HG03175 (cell line): ENCODE measurements at regions not wholly inside any gene's neighbourhood (a gene's known extent, or its start where the extent isn't known, plus 50 kb on each side); places are given as distances from the start of the nearest gene placed in this dataset.

ENCODE experiments used
- ATAC-seq: cut with Tn5 transposase; IDR thresholded peaks from one replicate; pipeline ENCODE4 v1.9.1; 2021; ENCODE audit warnings: mild to moderate bottlenecking, moderate library complexity; ENCODE audit not compliant: unreplicated experiment

GRCh38 chr20:12777016-12777415 is 231.8 kb upstream of the SPTLC3 start:
- ATAC-seq = no peak

GRCh38 chr20:12786276-12786675 is 222.5 kb upstream of the SPTLC3 start:
- no peak for ATAC-seq

DNA sequence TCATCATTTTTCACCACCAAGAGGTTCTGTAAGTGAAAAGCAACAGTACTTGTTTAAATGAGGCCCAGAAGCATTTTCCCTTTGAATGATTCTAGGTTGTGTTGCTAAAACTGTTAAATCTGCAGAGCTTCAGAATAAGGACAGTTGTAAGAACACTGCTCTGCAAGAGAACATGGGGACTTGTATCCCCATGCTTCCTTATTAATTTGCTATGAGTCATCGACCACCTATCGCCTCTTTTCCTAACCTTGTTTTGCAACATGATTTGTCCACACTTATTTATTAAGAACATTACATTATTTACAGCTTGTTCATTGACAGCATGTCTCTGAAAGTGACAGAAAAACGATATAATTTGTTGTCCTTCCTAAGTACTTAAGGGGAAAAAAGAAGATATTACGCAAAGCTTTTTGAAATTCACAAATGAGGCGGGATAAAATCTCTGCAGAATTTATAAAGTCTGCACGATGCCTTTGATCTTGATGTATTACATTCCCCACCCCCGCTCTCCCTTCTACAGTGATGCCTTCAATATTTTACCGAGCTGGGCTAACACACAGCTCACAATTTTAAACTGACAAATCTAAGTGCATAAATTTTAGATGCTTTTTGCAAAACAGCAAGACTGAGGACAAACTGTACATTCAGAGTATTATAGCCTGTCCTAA is 220.0 kb upstream of the SPTLC3 start:
- no peak for ATAC-seq

DNA sequence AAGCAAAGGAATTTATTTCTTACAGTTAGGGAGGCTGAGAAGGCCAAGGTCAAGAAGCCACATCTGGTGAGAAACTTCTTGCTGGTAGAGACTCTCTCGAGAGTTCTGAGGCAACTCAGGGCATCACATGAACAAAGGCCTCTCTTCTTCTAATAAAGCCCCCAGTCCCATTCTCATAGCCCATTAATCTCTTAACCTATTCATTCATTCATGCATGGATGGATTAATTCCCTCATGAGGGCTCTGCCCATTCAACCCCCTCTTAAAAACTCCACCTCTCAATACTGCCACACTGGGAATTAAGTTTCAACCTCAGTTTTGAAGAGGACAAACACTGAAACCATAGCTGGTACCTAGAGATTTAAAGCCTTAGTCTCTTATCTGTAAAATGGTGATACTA is 217.9 kb upstream of the SPTLC3 start:
- ATAC-seq = no peak

- ATAC-seq = no peak
Observed at GRCh38 chr20:12798286-12798685, 210.5 kb upstream of the SPTLC3 start.

GRCh38 chr20:12808006-12808567 is 200.7 kb upstream of the SPTLC3 start:
- no peak for ATAC-seq

DNA sequence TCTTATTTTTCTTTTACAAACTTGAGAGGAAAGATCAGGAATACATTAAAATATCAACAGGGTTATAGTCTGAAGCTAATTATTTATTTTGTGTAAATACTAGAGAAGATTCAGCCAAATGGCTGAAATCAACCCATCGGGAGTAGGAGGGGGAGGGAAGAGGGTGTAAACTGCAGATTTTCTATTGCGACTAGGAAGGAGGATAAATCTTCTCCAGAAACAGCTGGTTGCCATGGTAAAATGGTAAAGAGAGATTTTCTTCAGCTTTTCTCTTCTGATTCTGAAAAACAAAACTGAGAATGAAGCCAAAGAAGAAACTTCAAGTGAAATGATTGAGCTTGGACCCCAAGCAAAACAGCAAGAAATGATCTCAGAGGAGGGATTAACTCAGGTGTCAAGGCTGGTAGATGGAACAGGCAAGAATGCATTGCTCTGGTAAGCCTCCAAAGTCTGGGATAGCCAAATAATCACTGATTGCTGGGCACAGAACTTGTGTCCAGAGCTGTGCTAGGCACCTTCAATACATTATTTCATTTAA is 193.5 kb upstream of the SPTLC3 start:
- no peak for ATAC-seq

- no peak for ATAC-seq
Observed at GRCh38 chr20:12815778-12816408, 192.9 kb upstream of the SPTLC3 start.

DNA sequence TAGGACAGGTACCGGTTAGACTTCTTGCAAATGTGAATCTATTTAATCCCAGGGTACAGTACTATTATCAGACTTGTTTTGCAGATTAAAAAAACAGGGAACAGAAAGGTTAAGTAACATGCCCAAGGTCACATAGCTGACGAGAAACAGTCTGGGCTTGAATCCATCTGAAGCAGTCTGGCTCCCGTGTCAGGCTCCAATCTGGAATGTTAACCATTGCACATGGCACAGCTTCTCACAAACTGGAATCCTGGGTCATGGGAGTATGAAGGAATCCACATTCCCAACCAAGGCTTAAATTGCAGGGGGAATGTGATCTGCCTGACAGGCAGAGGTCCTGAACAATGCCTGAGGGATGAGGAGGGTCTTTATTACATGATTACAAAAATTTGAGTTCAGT is 187.5 kb upstream of the SPTLC3 start:
- no peak for ATAC-seq

DNA sequence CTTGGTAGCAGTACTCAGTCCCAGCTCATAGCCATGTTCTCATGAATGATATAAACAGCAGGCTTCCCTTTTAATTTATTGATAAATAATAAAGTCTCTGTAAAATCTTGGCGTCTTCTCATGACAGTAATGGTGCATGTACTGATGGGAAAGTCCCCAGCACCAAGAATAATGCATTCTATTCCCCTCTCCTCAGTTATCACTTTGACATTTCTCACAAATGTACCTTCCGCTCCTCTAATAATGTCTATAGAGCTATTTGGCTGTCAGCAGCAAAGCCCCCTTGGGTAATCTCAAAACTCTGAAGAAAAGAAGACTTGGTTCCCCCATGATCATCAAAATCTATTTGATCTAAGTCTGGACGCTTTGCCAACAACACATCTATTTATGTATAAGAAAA is 185.0 kb upstream of the SPTLC3 start:
- no peak for ATAC-seq

GRCh38 chr20:12824328-12825225 is 184.2 kb upstream of the SPTLC3 start:
- ATAC-seq = no peak

GRCh38 chr20:12825226-12825595 is 183.6 kb upstream of the SPTLC3 start:
- ATAC-seq = no peak

DNA sequence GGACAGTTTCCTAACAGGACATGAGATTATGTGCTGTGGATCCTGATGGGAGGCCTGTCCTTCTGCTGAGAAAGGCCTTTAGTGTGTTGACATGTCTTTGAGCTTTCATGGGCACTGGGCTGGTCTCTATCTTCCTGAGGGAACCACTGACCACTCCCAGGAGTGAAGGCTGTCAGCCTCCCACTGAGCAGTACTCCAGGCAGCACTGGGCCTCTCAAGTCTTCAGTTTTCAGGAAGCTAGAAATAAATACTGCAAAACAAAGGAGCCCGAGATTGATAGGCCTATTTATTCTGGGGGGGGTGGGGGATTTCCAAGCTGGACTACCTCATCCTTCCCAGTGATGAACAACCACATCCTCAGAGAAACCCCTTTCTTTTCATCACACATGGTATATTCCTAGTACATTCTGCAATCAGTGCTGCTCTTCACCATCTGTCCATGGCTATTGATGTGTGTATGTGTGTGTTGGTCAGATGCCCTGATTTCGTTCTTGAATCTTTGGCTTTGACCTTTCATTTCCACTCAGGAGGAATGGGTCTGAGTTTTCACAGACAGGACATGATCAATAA is 180.9 kb upstream of the SPTLC3 start:
- ATAC-seq = no peak

DNA sequence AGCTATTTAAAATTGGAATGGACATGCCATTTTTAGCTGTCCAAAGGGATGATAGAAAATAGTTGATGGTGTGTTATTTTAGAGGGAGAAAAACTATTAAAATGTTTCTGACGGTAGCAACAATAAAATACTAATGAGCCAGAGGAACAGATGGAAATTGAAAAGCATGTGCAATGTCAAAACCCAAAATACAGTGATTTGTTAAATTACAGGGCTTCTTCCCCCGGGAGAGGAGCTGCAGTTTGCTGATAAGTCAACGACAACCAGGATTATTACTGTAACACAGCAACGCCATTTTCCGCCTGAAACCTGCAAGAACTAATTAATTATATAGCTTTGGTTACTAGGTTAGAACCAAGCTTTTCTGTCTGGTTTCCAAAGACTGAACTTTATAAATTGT is 179.6 kb upstream of the SPTLC3 start:
- no peak for ATAC-seq

GRCh38 chr20:12833861-12834260 is 174.9 kb upstream of the SPTLC3 start:
- no peak for ATAC-seq

- no peak for ATAC-seq
Observed at GRCh38 chr20:12835999-12836398, 172.8 kb upstream of the SPTLC3 start.

DNA sequence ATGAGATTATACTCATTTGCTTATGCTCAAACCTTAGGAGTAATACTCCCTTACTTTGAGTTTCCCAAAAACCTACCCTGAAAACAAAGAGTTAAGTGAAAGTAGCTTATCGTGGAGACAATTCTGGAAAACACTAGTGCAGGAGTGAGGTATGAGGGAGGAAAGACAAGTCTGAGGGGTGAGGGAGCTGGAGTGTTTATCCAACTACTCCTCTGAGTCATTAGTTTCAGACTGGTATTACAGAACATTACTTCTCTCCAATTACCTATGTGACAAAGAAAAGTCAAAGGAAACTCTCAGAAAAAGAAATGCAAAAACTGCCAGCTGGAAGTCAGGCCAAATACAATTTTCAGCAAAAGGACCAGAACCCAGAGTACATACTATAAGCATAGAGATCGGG is 171.1 kb upstream of the SPTLC3 start:
- ATAC-seq = no peak

DNA sequence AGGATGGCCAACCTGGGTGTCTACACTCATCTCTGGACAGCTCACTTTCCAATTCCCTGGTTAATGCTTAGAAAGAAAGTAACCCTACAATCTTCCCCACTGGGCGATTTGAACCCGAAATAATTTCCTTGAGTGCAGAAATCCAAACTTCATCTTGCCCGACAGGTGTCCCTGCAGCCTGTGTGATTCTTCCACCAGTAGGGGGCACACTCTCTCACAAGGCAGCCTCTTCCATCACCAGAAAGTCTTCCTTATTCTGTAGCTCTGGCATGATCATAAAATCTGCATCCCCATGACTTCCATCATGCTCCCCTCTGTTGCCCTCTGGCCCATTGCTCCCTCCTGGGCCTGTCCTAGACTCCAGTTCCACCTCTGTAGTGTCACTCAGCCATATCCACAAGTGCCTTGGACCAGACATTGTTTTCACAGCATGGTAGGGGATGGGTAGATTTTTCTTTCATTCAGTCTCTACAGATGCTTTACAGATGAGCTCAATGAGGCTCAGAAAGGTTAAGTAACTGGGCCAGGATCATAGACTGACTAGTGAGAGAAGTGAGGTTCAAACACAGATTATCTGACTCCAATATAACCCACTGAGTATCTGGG is 170.4 kb upstream of the SPTLC3 start:
- ATAC-seq = no peak

- ATAC-seq = no peak
Observed at GRCh38 chr20:12847872-12848271, 160.9 kb upstream of the SPTLC3 start.

DNA sequence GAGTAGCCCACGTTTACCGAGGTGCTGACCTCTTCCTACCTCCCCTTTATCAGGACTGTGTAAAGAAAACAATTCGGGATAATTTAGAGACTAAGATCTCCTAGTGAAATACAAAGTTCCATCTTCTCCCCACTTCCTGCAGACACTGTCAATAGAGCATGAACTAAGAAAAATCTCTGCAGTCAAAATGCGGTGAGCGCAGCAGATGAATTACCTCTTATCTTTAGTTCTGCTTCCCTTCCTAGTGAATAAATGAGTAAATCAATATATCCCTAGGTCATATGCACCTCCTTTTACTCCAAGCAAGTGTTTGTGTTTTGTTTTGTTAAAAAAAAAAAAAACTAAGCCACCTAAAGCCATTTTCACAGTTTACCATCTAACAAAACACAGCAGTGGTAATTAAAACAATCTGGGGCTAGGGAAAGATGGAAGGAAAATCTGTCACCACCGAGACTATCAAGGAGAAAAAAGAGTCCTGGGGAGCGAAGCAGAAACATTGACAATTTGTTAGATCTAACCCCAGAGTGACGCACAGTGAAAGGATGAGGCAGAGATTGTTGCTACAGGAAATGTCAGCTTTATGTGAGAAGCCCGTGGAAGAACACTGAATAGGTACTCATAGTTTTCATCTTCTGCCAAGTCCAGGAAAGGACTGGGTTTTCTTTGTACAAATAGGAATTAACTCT is 159.4 kb upstream of the SPTLC3 start:
- no peak for ATAC-seq
